ENCODE measurements at regions not wholly inside any gene's neighbourhood (a gene's known extent, or its start where the extent isn't known, plus 50 kb on each side); places are given as distances from the start of the nearest gene placed in this dataset.

GRCh38 chr18:39172695-39173421, 1607.3 kb upstream of the CELF4 start:
- TF ChIP-seq CTCF (IDR thresholded peaks at IDR 0.05) = no peak
- no peak for TF ChIP-seq POLR2A (IDR thresholded peaks at IDR 0.05)
